Mesendoderm (in vitro differentiated cells): ENCODE measurements at regions not wholly inside any gene's neighbourhood (a gene's known extent, or its start where the extent isn't known, plus 50 kb on each side); places are given as distances from the start of the nearest gene placed in this dataset.
"Not testable (repeated sequence)": the region's sequence is repeated elsewhere in the genome, so short reads cannot be mapped to it uniquely, and the experiment has no call there.

Experiments used
- DNase-seq: peaks from one replicate; pipeline ENCODE4 v3.0.0; 2013
- H2AK5ac ChIP-seq: 2 replicates; pipeline ENCODE4 v1.6.1; 2013; ENCODE audit warnings: low read length, inconsistent platforms
- H2BK120ac ChIP-seq: 2 replicates; pipeline ENCODE4 v1.6.1; 2013; ENCODE audit warnings: low read depth, mild to moderate bottlenecking, low read length, moderate library complexity, mixed read lengths
- H2BK15ac ChIP-seq: replicated peaks from 2 replicates; pipeline ENCODE4 v1.6.1; 2013; ENCODE audit warnings: low read depth, mild to moderate bottlenecking, moderate library complexity
- H2BK5ac ChIP-seq: 2 replicates; pipeline ENCODE4 v1.6.1; 2013; ENCODE audit warnings: low read length, inconsistent platforms
- H3K18ac ChIP-seq: 2 replicates; pipeline ENCODE4 v1.6.1; 2013; ENCODE audit warnings: mild to moderate bottlenecking, low read length, mixed read lengths
- H3K23ac ChIP-seq: one replicate; pipeline ENCODE4 v1.6.1; 2013; ENCODE audit warnings: low read length
- H3K27ac ChIP-seq: 2 replicates; pipeline ENCODE4 v1.5.1; 2013; ENCODE audit warnings: low read depth, mild to moderate bottlenecking, inconsistent platforms, low read length, moderate library complexity
- H3K27me3 ChIP-seq: 2 replicates; pipeline ENCODE4 v1.6.1; 2013; ENCODE audit warnings: low read length, control low read depth, mild to moderate bottlenecking, inconsistent platforms; ENCODE audit not compliant: insufficient read depth, poor library complexity
- H3K36me3 ChIP-seq: 2 replicates; pipeline ENCODE4 v1.6.1; 2013; ENCODE audit warnings: low read length, inconsistent platforms; ENCODE audit not compliant: control insufficient read depth, insufficient read depth
- H3K4ac ChIP-seq: one replicate; pipeline ENCODE4 v1.6.1; 2013; ENCODE audit warnings: low read depth, mild to moderate bottlenecking, low read length, moderate library complexity
- H3K4me1 ChIP-seq: 2 replicates; pipeline ENCODE4 v1.6.1; 2013; ENCODE audit warnings: low read depth, low read length, inconsistent platforms; ENCODE audit not compliant: control insufficient read depth
- H3K4me2 ChIP-seq: 2 replicates; pipeline ENCODE4 v1.6.1; 2013; ENCODE audit warnings: low read length
- H3K4me3 ChIP-seq: 2 replicates; pipeline ENCODE4 v1.5.1; 2013; ENCODE audit warnings: mild to moderate bottlenecking, low read length
- H3K56ac ChIP-seq: one replicate; pipeline ENCODE4 v1.6.1; 2013; ENCODE audit warnings: low read length
- H3K79me1 ChIP-seq: 2 replicates; pipeline ENCODE4 v1.6.1; 2013; ENCODE audit warnings: low read length, inconsistent platforms
- H3K79me2 ChIP-seq: 2 replicates; pipeline ENCODE4 v1.6.1; 2013; ENCODE audit warnings: mild to moderate bottlenecking, low read length; ENCODE audit not compliant: control insufficient read depth, insufficient read depth
- H3K9ac ChIP-seq: 2 replicates; pipeline ENCODE4 v1.6.1; 2013; ENCODE audit warnings: low read length, inconsistent platforms
- H4K5ac ChIP-seq: one replicate; pipeline ENCODE4 v1.6.1; 2013; ENCODE audit warnings: low read length
- H4K8ac ChIP-seq: one replicate; pipeline ENCODE4 v1.6.1; 2013; ENCODE audit warnings: low read depth, mild to moderate bottlenecking, control low read depth, low read length, moderate library complexity
- WGBS: extraction: QIAGEN DNeasy Blood & Tissue Kit; methylation state at CpG from one replicate; pipeline ENCODE4 v1.1.7; 2013; ENCODE audit warnings: low lambda C conversion rate, missing lambda C conversion rate; ENCODE audit not compliant: insufficient coverage; ENCODE audit errors: extremely low coverage; 5-methylcytosine and 5-hydroxymethylcytosine counted together

GRCh38 chr9:106107716-106108115 lies 413.4 kb downstream of the TMEM38B start:
- Histone ChIP-seq H3K4ac (no peak overlapping the region), H2BK15ac (no peak overlapping the region), H3K4me1 (no peaks in the 10 kb centered on the region), H3K4me3 (no peak overlapping the region), H3K56ac (no peak overlapping the region), H3K27ac (no peak overlapping the region), H3K18ac (no peak overlapping the region), H3K9ac (no peak overlapping the region), H3K4me2 (no peak overlapping the region), H2BK5ac (no peak overlapping the region), H3K27me3 (no peaks in the 10 kb centered on the region), H4K8ac (no peak overlapping the region), H3K36me3 (no peaks in the 10 kb centered on the region), H2AK5ac (no peak overlapping the region), H3K79me2 (no peaks in the 10 kb centered on the region), H3K79me1 (no peaks in the 10 kb centered on the region), H4K5ac (no peak overlapping the region), H3K23ac (no peak overlapping the region), H2BK120ac (no peak overlapping the region)
- DNase-seq: no peak
- WGBS: no CpG with 5 or more reads among the region's 2 CpGs

DNA sequence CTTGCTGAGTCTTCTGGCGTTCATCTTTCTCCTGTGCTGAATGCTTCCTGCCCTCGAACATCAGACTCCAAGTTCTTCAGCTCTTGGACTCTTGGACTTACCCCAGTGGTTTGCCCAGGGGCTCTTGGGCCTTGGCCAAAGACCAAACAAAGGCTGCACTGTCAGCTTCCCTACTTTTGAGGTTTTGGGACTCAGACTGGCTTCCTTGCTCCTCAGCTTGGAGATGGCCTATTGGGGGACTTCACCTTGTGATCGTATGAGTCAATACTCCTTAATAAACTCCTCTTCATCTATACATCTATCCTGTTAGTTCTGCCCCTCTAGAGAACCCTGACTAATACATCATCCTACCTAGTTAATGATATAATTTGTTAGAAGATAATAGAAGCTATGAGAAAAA lies 415.4 kb downstream of the TMEM38B start:
- not testable (repeated sequence) for H3K4me2 ChIP-seq, H3K27ac ChIP-seq, H2BK120ac ChIP-seq, DNase-seq, H3K4me1 ChIP-seq, H3K27me3 ChIP-seq, H2AK5ac ChIP-seq, H3K36me3 ChIP-seq, H3K56ac ChIP-seq, H4K5ac ChIP-seq, H3K4me3 ChIP-seq, H3K23ac ChIP-seq, H3K79me2 ChIP-seq, H2BK15ac ChIP-seq, H3K18ac ChIP-seq, H3K9ac ChIP-seq, H4K8ac ChIP-seq, H3K4ac ChIP-seq, H3K79me1 ChIP-seq, H2BK5ac ChIP-seq
- WGBS: no CpG with 5 or more reads among the region's 3 CpGs

- no peak overlapping the region for H3K4me3 ChIP-seq
- H3K23ac ChIP-seq: no peak overlapping the region
Observed at GRCh38 chr9:106110483-106110882, 416.1 kb downstream of the TMEM38B start.

GRCh38 chr9:106111039-106111730 lies 416.8 kb downstream of the TMEM38B start:
- Histone ChIP-seq H3K4me1 (no peaks in the 10 kb centered on the region), H3K56ac (no peak overlapping the region), H3K4me3 (no peak overlapping the region), H4K5ac (no peak overlapping the region), H3K9ac (no peak overlapping the region), H3K23ac (no peak overlapping the region), H4K8ac (no peak overlapping the region), H3K79me1 (no peaks in the 10 kb centered on the region), H2BK15ac (no peak overlapping the region), H3K27ac (no peak overlapping the region), H2BK5ac (no peak overlapping the region), H3K27me3 (no peaks in the 10 kb centered on the region), H2BK120ac (no peak overlapping the region), H3K18ac (no peak overlapping the region), H3K4me2 (no peak overlapping the region), H3K4ac (no peak overlapping the region), H2AK5ac (no peak overlapping the region), H3K79me2 (no peaks in the 10 kb centered on the region), H3K36me3 (no peaks in the 10 kb centered on the region)
- peak; percentile 23 for DNase-seq
- WGBS: no CpG with 5 or more reads among the region's 6 CpGs

More at GRCh38 chr9:106110483-106110882, 416.1 kb downstream of the TMEM38B start:
- Histone ChIP-seq H3K27ac (no peak overlapping the region), H3K79me1 (no peaks in the 10 kb centered on the region), H2BK15ac (no peak overlapping the region), H3K56ac (no peak overlapping the region), H2BK120ac (no peak overlapping the region), H3K36me3 (no peaks in the 10 kb centered on the region), H2AK5ac (no peak overlapping the region), H4K5ac (no peak overlapping the region), H3K4me1 (no peaks in the 10 kb centered on the region), H3K4ac (no peak overlapping the region), H4K8ac (no peak overlapping the region), H3K9ac (no peak overlapping the region), H3K27me3 (no peaks in the 10 kb centered on the region), H3K18ac (no peak overlapping the region), H2BK5ac (no peak overlapping the region), H3K79me2 (no peaks in the 10 kb centered on the region), H3K4me2 (no peak overlapping the region)
- no CpG with 5 or more reads among the region's 2 CpGs for WGBS
- no peak for DNase-seq

- Histone ChIP-seq H3K27me3 (no peaks in the 10 kb centered on the region), H4K5ac (no peak overlapping the region), H2BK5ac (no peak overlapping the region), H3K56ac (no peak overlapping the region), H3K36me3 (no peaks in the 10 kb centered on the region), H3K9ac (no peak overlapping the region), H4K8ac (no peak overlapping the region), H3K27ac (no peak overlapping the region), H3K4ac (no peak overlapping the region), H3K4me2 (no peak overlapping the region), H3K79me2 (no peaks in the 10 kb centered on the region), H3K23ac (no peak overlapping the region), H3K4me3 (no peak overlapping the region), H3K4me1 (no peaks in the 10 kb centered on the region), H2BK15ac (no peak overlapping the region), H2AK5ac (no peak overlapping the region), H2BK120ac (no peak overlapping the region), H3K79me1 (no peaks in the 10 kb centered on the region), H3K18ac (no peak overlapping the region)
- no CpG with 5 or more reads among the region's 5 CpGs for WGBS
- DNase-seq: no peak
Observed at GRCh38 chr9:106112935-106113334, 418.6 kb downstream of the TMEM38B start.

DNA sequence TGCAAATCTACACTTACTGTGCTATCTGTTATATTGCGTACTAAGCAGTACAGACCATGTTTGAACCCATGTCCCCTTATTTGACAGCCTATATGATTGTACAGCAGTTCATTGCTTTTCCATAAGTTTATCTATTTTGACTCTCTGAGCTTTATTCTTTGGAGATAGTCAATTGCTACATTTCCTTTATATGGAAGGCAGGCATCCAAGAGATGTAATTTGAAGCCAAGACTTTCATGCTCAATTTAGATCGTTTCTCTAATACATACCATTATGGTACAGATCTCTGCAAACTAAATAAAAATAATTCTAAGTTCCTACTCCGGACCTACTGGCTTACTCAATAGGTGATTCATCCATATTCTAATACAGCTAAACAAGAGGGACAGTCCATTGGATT lies 424.8 kb downstream of the TMEM38B start:
- H3K4ac ChIP-seq: no peak overlapping the region
- no peak overlapping the region for H3K4me3 ChIP-seq
- H3K18ac ChIP-seq: no peak overlapping the region
- H3K4me1 ChIP-seq: no peaks in the 10 kb centered on the region
- H3K79me2 ChIP-seq: no peaks in the 10 kb centered on the region
- H4K5ac ChIP-seq: no peak overlapping the region
- no peaks in the 10 kb centered on the region for H3K36me3 ChIP-seq
- H2BK15ac ChIP-seq: no peak overlapping the region
- no peaks in the 10 kb centered on the region for H3K79me1 ChIP-seq
- no peak overlapping the region for H3K4me2 ChIP-seq
- H3K27me3 ChIP-seq: no peaks in the 10 kb centered on the region
- H2AK5ac ChIP-seq: no peak overlapping the region
- no CpG with 5 or more reads among the region's 3 CpGs for WGBS
- no peak overlapping the region for H2BK120ac ChIP-seq
- no peak overlapping the region for H3K9ac ChIP-seq
- H2BK5ac ChIP-seq: no peak overlapping the region
- H4K8ac ChIP-seq: no peak overlapping the region
- no peak for DNase-seq
- no peak overlapping the region for H3K27ac ChIP-seq
- no peak overlapping the region for H3K23ac ChIP-seq
- H3K56ac ChIP-seq: no peak overlapping the region
